ENCODE measurements at regions not wholly inside any gene's neighbourhood (a gene's known extent, or its start where the extent isn't known, plus 50 kb on each side); places are given as distances from the start of the nearest gene placed in this dataset.

- TF ChIP-seq CTCF (conservative IDR thresholded peaks at IDR 0.05; ENCODE audit: low read length) = no peak
- TF ChIP-seq EZH2phosphoT487 (IDR thresholded peaks at IDR 0.05; ENCODE audit: borderline replicate concordance) = no peak
Measured at GRCh38 chr2:234308073-234308812, 188.6 kb downstream of the ARL4C start.

Measured in Loucy (cell line).